HG02840 (cell line): ENCODE measurements at regions not wholly inside any gene's neighbourhood (a gene's known extent, or its start where the extent isn't known, plus 50 kb on each side); places are given as distances from the start of the nearest gene placed in this dataset.
"Not testable (repeated sequence)": the region's sequence is repeated elsewhere in the genome, so short reads cannot be mapped to it uniquely, and the experiment has no call there.

Source experiments
- ATAC-seq: cut with Tn5 transposase; IDR thresholded peaks from one replicate; pipeline ENCODE4 v1.9.1; 2021; ENCODE audit warnings: mild to moderate bottlenecking, moderate library complexity, moderate number of reproducible peaks; ENCODE audit not compliant: unreplicated experiment, low FRiP score

GRCh38 chr11:100576718-100577021 lies 110.4 kb upstream of the ARHGAP42 start:
- ATAC-seq = no peak

DNA sequence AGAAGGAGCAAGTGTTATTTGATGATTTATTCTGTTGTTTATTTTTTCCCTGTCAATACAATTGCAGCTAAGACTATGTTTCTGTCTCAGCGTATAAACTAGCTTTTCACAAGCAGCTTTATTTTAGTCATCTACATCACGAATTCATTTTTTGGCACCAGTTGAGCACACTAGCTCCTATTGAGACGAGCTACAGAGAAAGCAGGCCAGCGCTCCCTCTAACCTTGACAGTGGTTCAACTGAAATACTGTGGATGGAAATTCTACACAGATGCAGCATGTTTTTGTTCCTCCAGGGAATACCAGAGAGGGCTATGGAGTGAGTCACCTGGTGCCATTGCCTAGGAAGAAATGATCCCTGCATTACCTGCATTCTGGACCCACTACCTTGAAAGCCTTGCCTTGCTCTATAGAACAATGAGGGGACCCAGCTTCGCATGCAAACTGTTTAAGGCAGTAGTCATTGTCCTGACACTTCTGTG lies 108.2 kb upstream of the ARHGAP42 start:
- no peak for ATAC-seq

GRCh38 chr11:100581318-100581717 lies 105.8 kb upstream of the ARHGAP42 start:
- ATAC-seq = no peak

GRCh38 chr11:100584201-100584985 lies 102.7 kb upstream of the ARHGAP42 start:
- no peak for ATAC-seq

- no peak for ATAC-seq
Observed at GRCh38 chr11:100585728-100586127, 101.4 kb upstream of the ARHGAP42 start.

DNA sequence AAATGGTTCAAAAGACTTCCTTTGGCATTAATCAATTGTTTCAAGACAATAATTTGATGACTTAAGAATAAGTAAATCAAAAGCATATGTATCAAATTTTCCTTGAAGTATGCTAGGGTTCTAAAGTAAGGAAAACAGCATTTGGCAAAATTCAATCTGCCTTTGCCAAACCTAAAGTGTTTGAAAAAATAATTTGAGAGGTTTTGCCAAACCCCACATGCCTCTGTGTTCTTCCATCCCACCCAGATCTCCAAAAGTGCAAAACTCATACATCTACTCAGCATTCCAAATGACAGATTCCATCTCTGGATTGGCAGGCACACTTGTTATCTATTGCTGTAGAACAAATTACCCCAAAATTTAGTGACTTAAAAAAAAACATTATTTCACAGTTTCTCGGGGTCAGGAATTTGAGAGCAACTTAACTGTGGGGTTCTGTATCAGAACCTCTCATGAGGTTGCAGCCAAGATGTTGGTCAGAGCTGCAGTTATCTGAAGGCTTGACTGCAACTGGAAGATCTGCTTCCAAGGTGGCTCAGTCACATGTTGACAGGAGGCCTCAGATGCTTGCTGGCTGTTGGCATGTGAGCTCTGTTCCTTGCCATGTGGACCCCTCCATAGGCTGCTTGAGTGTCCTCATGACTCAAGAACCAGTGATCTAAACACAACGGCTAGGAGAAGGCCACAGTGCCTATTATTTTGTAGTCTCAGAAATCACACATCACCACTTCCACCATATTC lies 100.6 kb upstream of the ARHGAP42 start:
- ATAC-seq = no peak

- ATAC-seq = no peak
Observed at GRCh38 chr11:100592619-100593260, 94.3 kb upstream of the ARHGAP42 start.

- ATAC-seq = no peak
Observed at GRCh38 chr11:100593291-100593690, 93.8 kb upstream of the ARHGAP42 start.

DNA sequence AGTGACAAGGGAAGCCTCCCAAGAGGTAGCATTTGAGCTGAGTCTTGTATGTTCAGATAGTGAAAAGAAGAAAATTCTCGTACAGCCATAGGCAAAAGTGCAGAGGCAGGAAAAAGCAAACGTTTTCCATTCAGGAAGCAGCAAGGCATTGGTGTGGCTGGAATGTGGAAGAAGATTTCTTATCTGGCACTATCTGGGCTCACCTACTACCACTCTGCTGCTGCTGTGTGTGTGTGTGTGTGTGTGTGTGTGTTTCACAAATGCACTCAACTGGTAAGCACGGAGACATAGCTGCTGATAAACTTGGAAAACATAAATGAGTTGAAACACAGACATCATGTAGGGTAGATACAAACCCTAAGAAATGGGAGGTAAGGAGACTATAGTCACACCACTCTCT lies 92.8 kb upstream of the ARHGAP42 start:
- no peak for ATAC-seq

- no peak for ATAC-seq
Observed at GRCh38 chr11:100600941-100601340, 86.1 kb upstream of the ARHGAP42 start.

DNA sequence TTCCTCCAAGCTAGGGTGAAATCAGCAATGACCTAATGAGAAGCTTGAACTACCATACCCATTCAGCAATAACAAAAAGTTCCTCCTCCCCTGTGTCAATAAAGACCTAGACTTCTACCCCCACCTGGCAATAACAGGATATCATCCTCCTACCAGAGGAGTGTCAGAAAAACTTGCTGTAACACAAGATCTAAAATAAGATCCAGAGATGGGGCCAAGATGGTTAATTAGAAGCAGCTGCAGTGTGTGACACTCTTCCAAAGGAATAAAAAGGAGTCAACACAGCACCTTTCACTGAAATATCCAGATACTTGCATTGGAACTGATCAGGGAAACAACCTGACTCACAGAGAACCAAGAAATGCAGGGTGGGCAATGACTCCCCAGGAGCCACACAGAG lies 84.4 kb upstream of the ARHGAP42 start:
- no peak for ATAC-seq

DNA sequence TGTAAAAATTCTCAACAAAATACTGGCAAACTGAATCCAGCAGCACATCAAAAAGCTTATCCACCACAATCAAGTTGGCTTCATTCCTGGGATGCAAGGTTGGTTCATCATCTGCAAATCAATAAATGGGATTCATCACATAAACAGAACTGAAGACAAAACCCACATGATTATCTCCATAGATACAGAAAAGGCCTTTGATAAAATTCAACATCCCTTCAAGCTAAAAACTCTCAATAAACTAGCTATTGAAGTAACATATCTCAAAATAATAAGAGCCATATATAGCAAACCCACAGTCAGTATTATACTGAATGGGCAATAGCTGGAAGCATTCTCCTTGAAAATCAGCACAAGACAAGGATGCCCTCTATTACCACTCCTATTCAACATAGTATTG lies 79.3 kb upstream of the ARHGAP42 start:
- not testable (repeated sequence) for ATAC-seq

- ATAC-seq = peak; percentile 68
Observed at GRCh38 chr11:100612766-100613165, 74.3 kb upstream of the ARHGAP42 start.

DNA sequence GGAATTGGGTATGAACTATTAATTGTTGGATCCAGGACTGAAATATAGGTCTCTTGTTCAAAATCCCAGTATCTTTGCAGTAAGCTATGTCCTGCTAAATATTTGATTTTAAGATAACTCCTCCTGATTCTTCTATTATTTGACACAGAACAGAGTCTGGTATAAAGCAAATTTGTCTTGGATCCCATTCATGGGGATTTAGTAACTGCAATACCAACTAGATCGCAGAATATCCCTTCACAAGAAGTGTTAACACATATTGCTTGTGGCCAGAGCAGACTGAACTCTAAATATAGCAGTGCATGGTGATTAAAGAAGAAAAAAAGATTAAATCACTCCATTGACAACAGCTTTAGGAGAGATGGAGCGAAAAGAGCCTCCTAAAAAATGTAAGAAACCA lies 68.2 kb upstream of the ARHGAP42 start:
- ATAC-seq = no peak

DNA sequence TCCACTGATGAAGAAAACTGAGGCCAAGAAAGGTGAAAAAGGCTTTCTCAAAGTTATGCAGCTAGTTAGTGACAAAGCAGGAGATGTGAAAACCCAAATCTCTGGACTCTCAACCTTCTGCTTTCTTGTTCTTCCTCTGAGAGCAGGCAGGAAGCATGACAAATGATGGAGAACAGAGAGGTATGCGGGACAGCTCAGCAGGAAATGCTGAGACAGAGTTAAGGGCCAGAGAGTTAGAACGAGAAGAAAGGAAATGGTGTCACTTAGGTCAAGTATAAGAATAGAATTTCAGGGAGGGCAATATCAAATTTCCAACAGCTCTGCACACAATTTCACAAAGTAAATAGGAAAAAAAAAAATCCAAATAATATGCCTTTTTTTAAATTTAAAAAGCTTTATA lies 67.6 kb upstream of the ARHGAP42 start:
- no peak for ATAC-seq

GRCh38 chr11:100622404-100622803 lies 64.7 kb upstream of the ARHGAP42 start:
- no peak for ATAC-seq

DNA sequence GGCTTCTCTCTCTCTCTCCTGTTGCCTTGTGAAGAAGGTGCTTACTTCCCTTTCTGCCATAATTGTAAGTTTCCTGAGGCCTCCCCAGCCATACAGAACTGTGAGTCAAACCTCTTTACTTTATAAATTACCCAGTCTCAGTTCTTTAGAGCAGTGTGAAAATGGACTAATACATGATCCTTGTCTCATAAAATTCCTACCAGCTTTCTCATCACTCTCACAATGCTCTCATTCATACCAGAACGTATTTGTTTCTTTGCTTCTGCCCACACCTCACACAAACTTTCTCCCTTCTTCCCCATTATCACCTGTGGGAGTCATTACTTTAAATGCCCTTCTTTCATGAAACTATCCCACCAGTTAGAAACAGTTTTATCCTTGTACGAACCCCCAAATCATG lies 62.7 kb upstream of the ARHGAP42 start:
- no peak for ATAC-seq

DNA sequence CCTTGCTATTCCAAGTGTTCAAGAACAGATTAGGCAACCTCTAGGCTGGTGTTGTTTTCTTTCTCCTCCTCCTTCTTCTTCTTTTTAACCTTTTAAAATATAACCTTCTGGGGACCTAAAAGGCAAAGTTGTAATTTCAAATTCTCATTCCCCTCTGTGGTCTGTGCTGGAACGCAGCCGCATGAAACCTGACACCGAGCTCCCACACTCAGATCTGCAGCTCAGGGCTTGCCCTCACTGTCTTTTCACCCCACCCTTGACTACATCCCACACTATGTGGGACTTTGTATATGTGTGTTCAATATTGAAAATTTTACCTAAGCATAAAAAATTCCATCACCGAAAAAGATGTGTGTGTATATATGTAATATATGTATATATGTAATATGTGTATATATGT lies 62.0 kb upstream of the ARHGAP42 start:
- no peak for ATAC-seq

DNA sequence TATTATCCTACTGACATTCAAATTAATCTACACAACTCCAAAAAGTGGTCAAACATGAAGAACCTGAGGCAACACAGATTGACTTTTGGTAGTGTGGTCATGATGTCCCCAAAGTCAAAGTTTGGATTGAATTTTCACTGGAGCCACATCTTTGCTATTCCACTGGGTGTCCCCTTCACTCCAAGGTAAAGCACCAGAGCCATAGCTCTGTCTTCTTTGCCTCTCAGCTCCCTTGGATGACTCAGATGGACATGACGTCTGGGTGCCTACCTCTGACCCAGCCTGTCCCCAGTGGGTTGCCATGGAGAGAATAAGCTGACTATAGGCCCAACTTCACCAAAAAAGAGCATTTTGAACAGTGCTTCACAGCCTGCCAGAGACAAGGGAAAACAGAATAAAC lies 57.4 kb upstream of the ARHGAP42 start:
- no peak for ATAC-seq

- ATAC-seq = no peak
Observed at GRCh38 chr11:100630898-100631297, 56.2 kb upstream of the ARHGAP42 start.

- ATAC-seq = no peak
Observed at GRCh38 chr11:100631316-100631715, 55.8 kb upstream of the ARHGAP42 start.
